Transverse colon (tissue), 4 donors: ENCODE measurements at regions not wholly inside any gene's neighbourhood (a gene's known extent, or its start where the extent isn't known, plus 50 kb on each side); places are given as distances from the start of the nearest gene placed in this dataset.

Source experiments
- EP300 ChIP-seq: sonication (generic); formaldehyde crosslinking; IDR thresholded peaks from one replicate; pipeline ENCODE4 v1.6.1; 2017; ENCODE audit warnings: antibody characterized with exemption, low read depth
- POLR2A ChIP-seq: fragments of 450-650 bp; IDR thresholded peaks from one replicate; pipeline ENCODE4 v1.6.1; 2016; ENCODE audit warnings: antibody characterized with exemption, mild to moderate bottlenecking, moderate library complexity
- POLR2AphosphoS5 ChIP-seq, 3 donors: sonication (generic); formaldehyde crosslinking; IDR thresholded peaks; one replicate each; pipeline ENCODE4 v1.6.1; 2016; ENCODE audit warnings: antibody characterized with exemption in 3 of 3
- TF ChIP-seq, protein P1 (sequence below), 5 experiments: fragments of 200-600 bp in 3 of 5; fragments of 450-650 bp in 2 of 5; sonication (generic) in 3 of 5; IDR thresholded peaks; 1 replicate in 2 of 5; 2 replicates in 3 of 5; pipeline ENCODE4 v1.5.1; 2016 to 2017; ENCODE audit warnings: antibody characterized with exemption in 5 of 5, inconsistent platforms in 3 of 5, mild to moderate bottlenecking in 2 of 5, moderate library complexity in 1 of 5

DNA sequence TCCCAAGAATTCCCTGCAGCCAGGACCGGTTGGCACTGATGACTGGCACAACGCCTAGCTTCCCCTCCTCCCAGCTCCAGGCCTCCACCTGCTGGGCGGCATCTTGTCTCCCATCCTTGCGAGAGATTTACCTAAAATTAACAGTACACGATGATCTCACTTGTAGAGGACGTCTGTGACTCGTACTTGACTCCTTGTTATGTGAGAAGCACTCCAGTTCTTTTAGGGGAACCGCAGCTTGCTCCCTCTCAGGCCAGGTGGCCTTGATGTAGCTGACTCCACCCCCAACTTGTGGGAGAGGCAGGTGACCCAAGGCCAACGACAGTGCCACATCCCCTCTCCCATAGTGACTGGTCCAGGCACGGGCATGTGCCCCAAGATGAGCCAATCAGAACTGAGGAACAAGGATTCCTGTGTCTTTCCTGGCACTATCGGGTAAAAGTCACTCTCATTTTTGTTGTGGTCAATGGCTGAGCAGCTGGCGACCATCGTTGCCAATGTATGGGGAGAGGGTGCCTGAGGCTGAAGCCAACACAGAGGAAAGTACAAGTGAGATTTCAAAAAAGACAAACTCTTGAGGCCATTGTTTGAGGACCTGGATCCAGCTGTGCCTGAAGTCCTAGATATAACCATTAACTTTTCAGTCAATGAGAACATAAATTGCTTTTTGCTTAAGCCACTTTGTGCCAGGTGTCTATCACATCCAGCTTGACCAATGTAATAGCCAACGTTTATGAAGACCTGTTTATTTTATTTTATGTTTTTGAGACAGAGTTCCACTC, 208.7 kb downstream of the RBM19 start:
- TF ChIP-seq EP300: no peak
- TF ChIP-seq, protein P1, sequence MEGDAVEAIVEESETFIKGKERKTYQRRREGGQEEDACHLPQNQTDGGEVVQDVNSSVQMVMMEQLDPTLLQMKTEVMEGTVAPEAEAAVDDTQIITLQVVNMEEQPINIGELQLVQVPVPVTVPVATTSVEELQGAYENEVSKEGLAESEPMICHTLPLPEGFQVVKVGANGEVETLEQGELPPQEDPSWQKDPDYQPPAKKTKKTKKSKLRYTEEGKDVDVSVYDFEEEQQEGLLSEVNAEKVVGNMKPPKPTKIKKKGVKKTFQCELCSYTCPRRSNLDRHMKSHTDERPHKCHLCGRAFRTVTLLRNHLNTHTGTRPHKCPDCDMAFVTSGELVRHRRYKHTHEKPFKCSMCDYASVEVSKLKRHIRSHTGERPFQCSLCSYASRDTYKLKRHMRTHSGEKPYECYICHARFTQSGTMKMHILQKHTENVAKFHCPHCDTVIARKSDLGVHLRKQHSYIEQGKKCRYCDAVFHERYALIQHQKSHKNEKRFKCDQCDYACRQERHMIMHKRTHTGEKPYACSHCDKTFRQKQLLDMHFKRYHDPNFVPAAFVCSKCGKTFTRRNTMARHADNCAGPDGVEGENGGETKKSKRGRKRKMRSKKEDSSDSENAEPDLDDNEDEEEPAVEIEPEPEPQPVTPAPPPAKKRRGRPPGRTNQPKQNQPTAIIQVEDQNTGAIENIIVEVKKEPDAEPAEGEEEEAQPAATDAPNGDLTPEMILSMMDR (IDR thresholded peaks at IDR 0.05): no peak
- TF ChIP-seq POLR2AphosphoS5 (IDR thresholded peaks at IDR 0.05): no peak
- TF ChIP-seq POLR2A: no peak
